Urinary bladder (tissue), 3 donors: ENCODE measurements at regions not wholly inside any gene's neighbourhood (a gene's known extent, or its start where the extent isn't known, plus 50 kb on each side); places are given as distances from the start of the nearest gene placed in this dataset.
"Not testable (repeated sequence)": the region's sequence is repeated elsewhere in the genome, so short reads cannot be mapped to it uniquely, and the experiment has no call there.

ENCODE experiments used
- DNase-seq: peaks from one replicate; pipeline ENCODE4 v3.0.0-alpha.2; 2015; ENCODE audit errors: extremely low spot score
- H3K27ac ChIP-seq: one replicate; pipeline ENCODE4 v1.5.1; 2013; ENCODE audit warnings: low read depth, mild to moderate bottlenecking, moderate library complexity
- H3K36me3 ChIP-seq: one replicate; pipeline ENCODE4 v1.6.1; 2013; ENCODE audit warnings: mild to moderate bottlenecking, moderate library complexity; ENCODE audit not compliant: insufficient read depth
- H3K4me1 ChIP-seq: one replicate; pipeline ENCODE4 v1.6.1; 2013; ENCODE audit warnings: mild to moderate bottlenecking, moderate library complexity; ENCODE audit not compliant: insufficient read depth
- H3K4me3 ChIP-seq: one replicate; pipeline ENCODE4 v1.5.1; 2013; ENCODE audit warnings: low read depth, low read length
- WGBS: extraction: QIAGEN DNeasy Blood & Tissue Kit; methylation state at CpG from one replicate; pipeline ENCODE4 v1.1.7; 2013; 5-methylcytosine and 5-hydroxymethylcytosine counted together
- donor health status: healthy with polysubstance abuse.
- donor health status: healthy.

- H3K4me1 ChIP-seq = no peaks in the 10 kb centered on the region
- no peak overlapping the region for H3K27ac ChIP-seq
- 80% methylated on average over 7 of the region's 7 CpGs for WGBS
- H3K4me3 ChIP-seq = no peak overlapping the region
- no peak for DNase-seq
- no peaks in the 10 kb centered on the region for H3K36me3 ChIP-seq
Measured at GRCh38 chr6:106792536-106793236, 163.3 kb downstream of the QRSL1 start.

GRCh38 chr6:106790935-106791334, 161.6 kb downstream of the QRSL1 start:
- 92% methylated on average over 8 of the region's 8 CpGs for WGBS
- no peak for DNase-seq
- no peaks in the 10 kb centered on the region for H3K4me1 ChIP-seq
- no peak overlapping the region for H3K4me3 ChIP-seq
- H3K27ac ChIP-seq = no peak overlapping the region
- no peaks in the 10 kb centered on the region for H3K36me3 ChIP-seq

GRCh38 chr6:106790149-106790770, 160.9 kb downstream of the QRSL1 start:
- Histone ChIP-seq H3K4me1 (no peaks in the 10 kb centered on the region), H3K4me3 (no peak overlapping the region), H3K27ac (no peak overlapping the region), H3K36me3 (no peaks in the 10 kb centered on the region)
- DNase-seq = no peak
- WGBS = 89% methylated on average over 8 of the region's 8 CpGs

GRCh38 chr6:106789428-106790148, 160.2 kb downstream of the QRSL1 start:
- Histone ChIP-seq H3K4me3 (no peak overlapping the region), H3K36me3 (no peaks in the 10 kb centered on the region), H3K4me1 (no peaks in the 10 kb centered on the region), H3K27ac (no peak overlapping the region)
- whole genome bisulfite sequencing = 38% methylated on average over 3 of the region's 3 CpGs
- no peak for DNase-seq

GRCh38 chr6:106788761-106789160, 159.4 kb downstream of the QRSL1 start:
- Histone ChIP-seq H3K27ac (no peak overlapping the region), H3K4me1 (no peaks in the 10 kb centered on the region), H3K4me3 (no peak overlapping the region), H3K36me3 (no peaks in the 10 kb centered on the region)
- no peak for DNase-seq
- WGBS = 89% methylated on average over 2 of the region's 2 CpGs

GRCh38 chr6:106787327-106788196, 158.2 kb downstream of the QRSL1 start:
- Histone ChIP-seq H3K36me3 (no peaks in the 10 kb centered on the region), H3K4me3 (no peak overlapping the region), H3K4me1 (no peaks in the 10 kb centered on the region), H3K27ac (no peak overlapping the region)
- DNase-seq = no peak
- 80% methylated on average over 11 of the region's 11 CpGs for WGBS

GRCh38 chr6:106785298-106785697, 155.9 kb downstream of the QRSL1 start:
- 82% methylated on average over 4 of the region's 4 CpGs for WGBS
- Histone ChIP-seq H3K4me3 (no peak overlapping the region), H3K4me1 (no peaks in the 10 kb centered on the region), H3K27ac (no peak overlapping the region), H3K36me3 (no peaks in the 10 kb centered on the region)
- no peak for DNase-seq

- no peak overlapping the region for H3K4me3 ChIP-seq
- DNase-seq = no peak
- H3K4me1 ChIP-seq = no peaks in the 10 kb centered on the region
- WGBS = 83% methylated on average over 3 of the region's 3 CpGs
- no peaks in the 10 kb centered on the region for H3K36me3 ChIP-seq
- no peak overlapping the region for H3K27ac ChIP-seq
Measured at GRCh38 chr6:106783640-106784566, 154.5 kb downstream of the QRSL1 start.

GRCh38 chr6:106782536-106783285, 153.3 kb downstream of the QRSL1 start:
- no peak overlapping the region for H3K27ac ChIP-seq
- no peak for DNase-seq
- H3K4me3 ChIP-seq = no peak overlapping the region
- WGBS = 25% methylated on average over 13 of the region's 13 CpGs
- no peaks in the 10 kb centered on the region for H3K4me1 ChIP-seq
- H3K36me3 ChIP-seq = no peaks in the 10 kb centered on the region

- not testable (repeated sequence) for DNase-seq
Measured at GRCh38 chr6:106779552-106779951, 150.2 kb downstream of the QRSL1 start.

GRCh38 chr6:106778943-106779342, 149.6 kb downstream of the QRSL1 start:
- no peaks in the 10 kb centered on the region for H3K4me1 ChIP-seq
- H3K36me3 ChIP-seq = no peaks in the 10 kb centered on the region
- DNase-seq = no peak
- no peak overlapping the region for H3K4me3 ChIP-seq
- no peak overlapping the region for H3K27ac ChIP-seq
- 92% methylated on average over 2 of the region's 2 CpGs for WGBS

More at GRCh38 chr6:106779552-106779951, 150.2 kb downstream of the QRSL1 start:
- not testable (repeated sequence) for H3K27ac ChIP-seq, H3K4me1 ChIP-seq, H3K4me3 ChIP-seq, H3K36me3 ChIP-seq

GRCh38 chr6:106773996-106774629, 144.7 kb downstream of the QRSL1 start:
- H3K27ac ChIP-seq = no peak overlapping the region
- 44% methylated on average over 8 of the region's 8 CpGs for WGBS
- H3K4me3 ChIP-seq = no peak overlapping the region
- no peak for DNase-seq
- H3K4me1 ChIP-seq = no peaks in the 10 kb centered on the region
- no peaks in the 10 kb centered on the region for H3K36me3 ChIP-seq
